Mesodermal cell (in vitro differentiated cells): ENCODE measurements at regions not wholly inside any gene's neighbourhood (a gene's known extent, or its start where the extent isn't known, plus 50 kb on each side); places are given as distances from the start of the nearest gene placed in this dataset.
"Not testable (repeated sequence)": the region's sequence is repeated elsewhere in the genome, so short reads cannot be mapped to it uniquely, and the experiment has no call there.

Experiments used
- H3K27ac ChIP-seq: 2 replicates; pipeline ENCODE4 v1.7.0; 2013; ENCODE audit warnings: mild to moderate bottlenecking, low read depth, low read length, moderate library complexity; ENCODE audit not compliant: severe bottlenecking
- H3K36me3 ChIP-seq: 2 replicates; pipeline ENCODE4 v1.7.1; 2013; ENCODE audit warnings: mild to moderate bottlenecking, low read length, moderate library complexity; ENCODE audit not compliant: control insufficient read depth, insufficient read depth
- H3K4me1 ChIP-seq: one replicate; pipeline ENCODE4 v1.7.1; 2013; ENCODE audit warnings: mild to moderate bottlenecking, low read length; ENCODE audit not compliant: insufficient read depth, control insufficient read depth, poor library complexity, severe bottlenecking
- H3K4me3 ChIP-seq: 2 replicates; pipeline ENCODE4 v1.7.0; 2013; ENCODE audit warnings: low read length, control low read depth, mild to moderate bottlenecking; ENCODE audit not compliant: insufficient read depth, poor library complexity, severe bottlenecking; ENCODE audit errors: extremely low read depth
- H3K9me3 ChIP-seq: 2 replicates; pipeline ENCODE4 v1.7.1; 2013; ENCODE audit warnings: mild to moderate bottlenecking, low read length, moderate library complexity; ENCODE audit not compliant: control insufficient read depth
- WGBS, 2 experiments: methylation state at CpG; one replicate each; pipeline ENCODE4 v1.1.5; 2013; ENCODE audit warnings: missing lambda C conversion rate in 2 of 2; ENCODE audit not compliant: insufficient coverage in 2 of 2; 5-methylcytosine and 5-hydroxymethylcytosine counted together

DNA sequence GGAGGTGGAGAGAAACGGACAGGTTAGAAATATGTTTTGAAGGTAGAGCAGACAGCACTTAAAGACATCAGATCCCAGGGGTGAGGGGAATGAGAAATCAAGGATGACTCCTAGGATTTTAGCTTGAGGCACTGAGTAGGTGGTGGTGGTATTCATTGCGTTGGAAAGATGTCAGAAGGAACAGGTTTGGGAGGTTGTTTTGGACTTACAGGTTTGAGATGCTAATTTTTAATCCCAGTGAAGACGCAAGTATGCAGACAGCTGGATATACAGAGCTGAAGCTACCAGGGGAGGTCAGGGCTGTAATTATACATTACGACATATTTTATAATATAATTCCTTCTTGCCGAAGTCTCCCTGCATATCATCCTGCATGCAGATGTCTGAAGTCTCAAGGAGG, 433.3 kb downstream of the XYLT1 start:
- Histone ChIP-seq H3K27ac (no peak overlapping the region), H3K4me1 (no peaks in the 10 kb centered on the region)
- 69 to 78% methylated on average over 2 to 4 of the region's 5 CpGs for WGBS, 2 experiments

DNA sequence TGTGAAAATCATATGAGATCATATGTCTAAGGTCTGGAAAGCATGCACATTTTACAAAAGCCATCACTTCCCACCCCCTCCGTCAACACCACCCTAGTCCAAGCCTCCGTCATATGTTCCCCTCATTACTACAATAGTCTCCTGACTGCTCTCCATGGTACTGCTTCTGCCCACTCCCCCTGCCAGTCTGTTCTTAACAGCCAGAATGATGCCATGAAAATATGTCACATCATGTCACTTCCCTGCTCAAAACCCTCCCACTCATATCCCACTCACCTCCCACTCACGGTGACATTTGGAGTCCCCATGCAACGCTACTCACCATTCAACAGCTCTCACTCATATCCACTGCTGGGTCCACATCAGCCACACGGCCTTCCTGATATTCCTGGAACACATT, 432.3 kb downstream of the XYLT1 start:
- Histone ChIP-seq H3K4me1 (no peaks in the 10 kb centered on the region), H3K4me3 (no peak overlapping the region), H3K36me3 (no peaks in the 10 kb centered on the region), H3K27ac (no peak overlapping the region), H3K9me3 (no peaks in the 10 kb centered on the region)
- WGBS, 2 experiments = 87 to 90% methylated on average over 5 of the region's 5 CpGs

More for the DNA sequence above, 433.3 kb downstream of the XYLT1 start:
- no peaks in the 10 kb centered on the region for H3K9me3 ChIP-seq
- no peak overlapping the region for H3K4me3 ChIP-seq
- H3K36me3 ChIP-seq = no peaks in the 10 kb centered on the region

DNA sequence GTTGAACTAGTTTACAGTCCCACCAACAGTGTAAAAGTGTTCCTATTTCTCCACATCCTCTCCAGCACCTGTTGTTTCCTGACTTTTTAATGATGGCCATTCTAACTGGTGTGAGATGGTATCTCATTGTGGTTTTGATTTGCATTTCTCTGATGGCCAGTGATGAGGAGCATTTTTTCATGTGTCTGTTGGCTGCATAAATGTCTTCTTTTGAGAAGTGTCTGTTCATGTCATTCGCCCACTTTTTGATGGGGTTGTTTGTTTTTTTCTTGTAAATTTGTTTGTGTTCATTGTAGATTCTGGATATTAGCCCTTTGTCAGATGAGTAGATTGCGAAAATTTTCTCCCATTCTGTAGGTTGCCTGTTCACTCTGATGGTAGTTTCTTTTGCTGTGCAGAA, 421.7 kb downstream of the XYLT1 start:
- not testable (repeated sequence) for H3K4me1 ChIP-seq, H3K27ac ChIP-seq, H3K9me3 ChIP-seq, H3K4me3 ChIP-seq, H3K36me3 ChIP-seq
- WGBS, 2 experiments = no CpG with 5 or more reads among the region's 2 CpGs

DNA sequence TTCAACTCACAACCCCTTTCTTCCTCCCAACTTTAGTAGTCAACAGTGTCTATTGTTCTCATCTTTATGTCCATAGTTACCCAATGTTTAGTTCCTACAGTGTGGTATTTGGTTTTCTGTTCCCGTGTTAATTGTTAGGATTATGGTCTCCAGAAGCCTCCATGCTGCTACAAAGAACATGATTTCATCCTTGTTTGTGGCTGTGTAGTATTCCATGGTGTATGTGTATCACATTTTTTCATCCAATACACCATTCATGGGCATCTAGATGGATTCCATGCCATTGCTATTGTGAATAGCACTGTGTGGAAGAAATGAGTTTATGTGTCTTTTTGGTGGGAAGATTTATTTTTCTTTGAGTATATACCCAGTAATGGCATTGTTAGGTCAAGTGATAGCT, 420.3 kb downstream of the XYLT1 start:
- WGBS, 2 experiments = no CpG with 5 or more reads among the region's 1 CpG
- Histone ChIP-seq H3K4me3 (no peak overlapping the region), H3K4me1 (no peaks in the 10 kb centered on the region), H3K27ac (no peak overlapping the region), H3K9me3 (no peaks in the 10 kb centered on the region), H3K36me3 (no peaks in the 10 kb centered on the region)
